Adipocyte (in vitro differentiated cells): ENCODE measurements at regions not wholly inside any gene's neighbourhood (a gene's known extent, or its start where the extent isn't known, plus 50 kb on each side); places are given as distances from the start of the nearest gene placed in this dataset.

Experiments used
- DNase-seq: peaks from one replicate; pipeline ENCODE4 v3.0.0-alpha.2; 2015; ENCODE audit warnings: low read depth
- H3K27me3 ChIP-seq: replicated peaks from 2 replicates; pipeline ENCODE4 v1.7.0; 2013; ENCODE audit warnings: mild to moderate bottlenecking, low read length, moderate library complexity; ENCODE audit not compliant: control insufficient read depth, insufficient read depth
- H3K36me3 ChIP-seq: 2 replicates; pipeline ENCODE4 v1.7.0; 2013; ENCODE audit warnings: low read length, mild to moderate bottlenecking, moderate library complexity; ENCODE audit not compliant: control insufficient read depth, insufficient read depth, severe bottlenecking
- H3K4me1 ChIP-seq: 2 replicates; pipeline ENCODE4 v1.7.0; 2013; ENCODE audit warnings: mild to moderate bottlenecking, low read length, moderate library complexity; ENCODE audit not compliant: control insufficient read depth, insufficient read depth
- H3K4me3 ChIP-seq: 2 replicates; pipeline ENCODE4 v1.7.0; 2013; ENCODE audit warnings: mild to moderate bottlenecking, low read length, moderate library complexity
- H3K9ac ChIP-seq: 2 replicates; pipeline ENCODE4 v1.7.0; 2013; ENCODE audit warnings: mild to moderate bottlenecking, low read length, moderate library complexity
- H3K9me3 ChIP-seq: 2 replicates; pipeline ENCODE4 v1.7.0; 2013; ENCODE audit warnings: mild to moderate bottlenecking, low read length, moderate library complexity; ENCODE audit not compliant: control insufficient read depth

DNA sequence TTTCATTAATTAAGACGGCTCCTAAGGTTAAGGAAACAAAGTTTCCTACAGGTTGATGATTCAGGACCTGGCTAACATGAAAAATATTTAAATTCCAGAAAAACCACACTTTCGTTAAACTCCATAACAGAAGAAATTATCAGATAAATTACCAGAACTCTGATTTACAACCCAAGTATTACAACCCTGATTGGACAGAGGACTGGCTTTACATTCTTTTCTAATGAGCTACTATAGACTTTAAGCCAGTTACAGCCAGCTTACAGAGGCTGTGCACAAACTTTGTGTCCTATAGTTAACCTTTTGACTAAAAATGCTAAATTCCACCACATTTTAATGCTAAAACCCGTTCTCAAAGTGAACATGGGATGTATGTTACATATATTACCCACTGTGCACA, 458.6 kb downstream of the KCNJ3 start:
- Histone ChIP-seq H3K4me1 (no peaks in the 10 kb centered on the region), H3K4me3 (no peak overlapping the region), H3K36me3 (no peaks in the 10 kb centered on the region), H3K9me3 (no peaks in the 10 kb centered on the region), H3K27me3 (no peaks in the 10 kb centered on the region), H3K9ac (no peak overlapping the region)
- DNase-seq, result no peak

DNA sequence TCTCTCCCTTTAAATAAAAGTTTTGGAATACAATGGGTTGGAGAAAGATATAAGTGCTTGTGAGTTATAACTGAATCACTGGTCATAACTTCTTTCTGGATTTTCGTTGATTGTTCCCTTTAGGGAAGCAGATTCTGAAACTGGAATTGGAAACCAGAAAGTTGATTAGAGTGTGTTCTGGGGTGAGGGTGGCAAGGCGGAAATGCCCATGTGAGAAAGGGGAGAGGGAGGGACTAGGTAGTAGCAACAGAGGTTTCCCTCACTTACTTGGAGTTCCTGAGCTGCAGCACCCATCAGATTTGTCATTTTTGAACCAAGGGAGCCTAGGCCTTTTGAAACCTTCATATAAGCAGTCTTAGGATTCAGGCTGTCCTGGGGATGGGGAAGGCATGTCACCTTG, 453.4 kb downstream of the KCNJ3 start:
- no peak overlapping the region for H3K9ac ChIP-seq
- DNase-seq, result no peak
- H3K27me3 ChIP-seq, result no peaks in the 10 kb centered on the region
- no peaks in the 10 kb centered on the region for H3K9me3 ChIP-seq
- no peak overlapping the region for H3K4me3 ChIP-seq
- H3K4me1 ChIP-seq, result no peaks in the 10 kb centered on the region
- no peaks in the 10 kb centered on the region for H3K36me3 ChIP-seq

DNA sequence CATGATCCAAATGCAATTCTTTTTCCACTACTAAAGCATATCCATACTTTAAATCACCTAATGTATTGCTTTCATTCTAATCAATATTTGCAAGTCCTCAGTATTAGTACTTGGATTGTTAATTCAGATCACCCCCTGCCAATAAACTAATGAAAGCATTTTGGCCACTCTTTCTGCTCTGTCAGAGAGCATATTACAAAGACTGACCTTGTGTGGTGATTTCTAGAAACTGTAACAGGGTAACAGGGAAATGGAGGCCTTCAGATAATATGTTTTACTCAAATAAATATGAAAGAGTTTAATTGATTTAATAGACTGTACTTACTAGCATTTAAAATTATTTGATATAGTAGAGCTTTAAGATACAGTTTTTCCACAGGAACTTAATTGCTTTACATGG, 453.0 kb downstream of the KCNJ3 start:
- Histone ChIP-seq H3K27me3 (no peaks in the 10 kb centered on the region), H3K4me1 (no peaks in the 10 kb centered on the region), H3K9me3 (no peaks in the 10 kb centered on the region), H3K4me3 (no peak overlapping the region), H3K36me3 (no peaks in the 10 kb centered on the region), H3K9ac (no peak overlapping the region)
- DNase-seq, result no peak

DNA sequence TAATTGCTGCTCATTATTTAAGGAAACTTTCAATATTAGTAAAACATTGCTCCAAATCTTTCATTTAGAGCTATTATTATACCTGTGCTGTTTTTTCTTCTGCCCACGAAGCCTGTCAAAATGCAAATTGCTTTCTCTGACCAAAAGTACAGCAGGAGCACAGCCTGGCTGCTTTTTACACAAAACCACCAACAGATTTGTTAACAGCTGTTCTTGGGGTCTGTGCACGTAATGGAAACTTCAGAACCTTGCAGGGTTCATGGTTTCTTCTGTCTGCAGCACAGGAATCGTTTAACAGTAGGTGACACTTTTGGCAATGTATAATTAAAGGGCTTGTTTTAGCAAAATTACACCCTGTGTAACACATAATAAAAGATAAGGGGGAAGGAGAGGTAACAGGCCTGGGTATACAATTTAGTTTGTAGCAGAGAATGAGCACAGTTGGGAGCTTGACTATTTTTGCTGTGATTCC, 447.3 kb downstream of the KCNJ3 start:
- no peaks in the 10 kb centered on the region for H3K9me3 ChIP-seq
- DNase-seq, result no peak
- H3K4me1 ChIP-seq, result no peaks in the 10 kb centered on the region
- no peaks in the 10 kb centered on the region for H3K27me3 ChIP-seq
- H3K4me3 ChIP-seq, result no peak overlapping the region
- H3K9ac ChIP-seq, result no peak overlapping the region
- no peaks in the 10 kb centered on the region for H3K36me3 ChIP-seq

DNA sequence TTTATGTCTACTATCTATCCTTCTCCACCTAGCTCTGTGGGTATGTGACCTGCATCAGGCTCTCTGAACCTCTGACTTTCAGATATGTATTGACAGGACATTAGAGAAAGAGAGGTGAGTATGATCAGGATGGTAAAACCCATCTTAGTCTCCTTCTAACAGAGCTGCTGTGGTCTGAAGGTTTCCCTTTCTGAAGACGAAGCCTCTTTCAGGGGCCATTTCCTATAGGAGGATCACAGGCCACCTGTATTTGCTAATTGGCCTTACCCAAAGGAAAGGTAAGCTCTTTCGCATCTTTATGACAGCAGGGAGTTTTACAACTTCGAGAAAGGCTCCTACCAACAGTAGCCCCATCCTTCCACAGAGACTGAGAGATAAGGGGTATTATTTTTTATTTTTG, 442.9 kb downstream of the KCNJ3 start:
- DNase-seq, result no peak
- no peaks in the 10 kb centered on the region for H3K27me3 ChIP-seq
- no peak overlapping the region for H3K4me3 ChIP-seq
- H3K36me3 ChIP-seq, result no peaks in the 10 kb centered on the region
- H3K9me3 ChIP-seq, result no peaks in the 10 kb centered on the region
- no peak overlapping the region for H3K9ac ChIP-seq
- no peaks in the 10 kb centered on the region for H3K4me1 ChIP-seq

DNA sequence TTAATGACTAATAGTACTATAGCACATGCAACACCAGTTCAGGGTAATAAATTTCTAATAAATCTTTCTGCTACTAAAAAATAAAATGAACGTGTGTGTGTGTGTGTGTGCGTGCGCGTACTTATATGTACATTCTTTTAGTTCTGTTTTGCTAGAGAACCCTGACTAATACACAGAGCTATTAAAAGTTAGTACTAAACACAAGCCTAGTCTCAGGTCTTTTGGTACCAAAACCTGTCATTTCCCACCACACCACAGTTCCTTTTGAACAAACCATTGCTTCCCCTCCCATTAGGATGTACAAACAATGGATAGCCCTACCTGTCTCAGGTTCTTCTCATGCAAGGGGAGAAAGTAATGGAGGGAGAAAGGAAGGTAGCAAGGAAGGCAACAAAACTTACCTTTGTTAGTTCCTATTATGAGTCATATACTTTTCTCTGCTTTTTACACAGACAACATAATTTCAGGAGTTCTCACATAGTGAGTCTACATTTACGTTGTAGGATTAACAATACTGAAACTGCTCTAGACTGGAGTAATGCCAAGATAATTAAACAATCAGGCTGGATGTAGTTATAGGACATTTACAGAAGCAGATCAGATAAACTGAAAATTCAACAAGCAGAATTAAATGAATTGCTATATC, 427.2 kb downstream of the KCNJ3 start:
- H3K9me3 ChIP-seq, result peaks cover 12% of the 10 kb centered on the region
- H3K4me3 ChIP-seq, result no peak overlapping the region
- no peak for DNase-seq
- H3K9ac ChIP-seq, result no peak overlapping the region
- no peaks in the 10 kb centered on the region for H3K27me3 ChIP-seq
- H3K36me3 ChIP-seq, result no peaks in the 10 kb centered on the region
- H3K4me1 ChIP-seq, result no peaks in the 10 kb centered on the region

DNA sequence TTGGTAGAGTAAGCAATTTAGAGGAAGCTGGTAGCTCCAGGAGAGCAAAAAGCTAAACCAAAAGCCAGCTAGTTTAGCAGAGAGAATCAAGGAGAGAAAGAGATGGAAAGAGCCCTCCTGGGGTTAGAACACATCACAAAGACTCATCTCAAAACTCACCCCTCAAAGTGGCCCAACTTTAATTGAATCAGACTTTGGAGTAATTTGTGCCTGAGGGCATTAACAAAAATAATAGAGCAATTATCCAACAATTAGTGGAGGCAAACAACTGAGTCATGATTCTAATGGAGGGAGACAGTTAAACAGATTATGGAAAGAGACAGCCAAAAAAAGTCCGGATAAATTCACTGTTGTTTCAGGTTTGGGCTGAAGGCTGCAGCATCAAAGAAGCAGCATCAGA, 417.4 kb downstream of the KCNJ3 start:
- no peaks in the 10 kb centered on the region for H3K4me1 ChIP-seq
- no peaks in the 10 kb centered on the region for H3K27me3 ChIP-seq
- H3K9me3 ChIP-seq, result no peaks in the 10 kb centered on the region
- H3K4me3 ChIP-seq, result no peak overlapping the region
- no peak overlapping the region for H3K9ac ChIP-seq
- no peaks in the 10 kb centered on the region for H3K36me3 ChIP-seq
- no peak for DNase-seq

DNA sequence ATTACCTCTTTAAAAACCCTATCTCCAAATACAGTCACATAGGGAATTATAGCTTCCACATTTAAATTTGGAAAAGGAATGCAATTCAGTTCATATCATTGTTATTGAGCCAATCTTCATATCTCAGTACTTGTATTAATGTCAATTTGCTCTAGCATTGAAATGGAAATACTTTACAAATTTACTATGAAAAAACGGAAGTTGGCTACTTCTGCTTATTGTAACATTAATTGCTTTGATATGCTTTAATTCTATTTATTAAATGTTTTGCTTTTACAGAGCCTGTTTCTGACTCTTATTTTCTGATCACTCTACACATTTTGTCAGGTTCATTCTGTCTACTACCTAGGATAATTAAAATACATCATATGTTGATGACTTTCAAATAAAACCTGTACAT, 412.6 kb downstream of the KCNJ3 start:
- Histone ChIP-seq H3K9me3 (no peaks in the 10 kb centered on the region), H3K27me3 (no peaks in the 10 kb centered on the region), H3K9ac (no peak overlapping the region), H3K4me1 (no peaks in the 10 kb centered on the region), H3K36me3 (no peaks in the 10 kb centered on the region), H3K4me3 (no peak overlapping the region)
- no peak for DNase-seq

DNA sequence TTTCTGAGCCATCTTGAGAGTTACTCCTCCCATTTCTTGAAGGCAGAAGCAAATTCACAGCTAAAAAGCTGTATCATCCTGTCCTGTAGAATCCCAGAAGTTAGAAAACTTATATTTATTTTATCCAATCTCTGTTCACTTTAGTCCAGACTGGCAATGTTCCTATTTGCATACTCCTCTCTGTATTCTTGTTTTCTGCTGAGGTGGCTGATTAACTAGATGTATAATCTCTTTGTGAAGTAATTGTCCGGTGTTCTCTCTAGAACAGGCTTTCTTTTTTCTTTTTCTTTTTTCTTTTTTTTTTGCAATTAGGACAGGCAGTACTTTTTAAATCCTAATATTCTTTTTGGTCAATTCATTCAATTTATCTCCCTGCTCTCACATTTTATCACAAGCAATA, 411.0 kb downstream of the KCNJ3 start:
- H3K4me1 ChIP-seq, result no peaks in the 10 kb centered on the region
- no peak for DNase-seq
- no peaks in the 10 kb centered on the region for H3K27me3 ChIP-seq
- no peak overlapping the region for H3K4me3 ChIP-seq
- no peaks in the 10 kb centered on the region for H3K36me3 ChIP-seq
- H3K9me3 ChIP-seq, result no peaks in the 10 kb centered on the region
- H3K9ac ChIP-seq, result no peak overlapping the region

DNA sequence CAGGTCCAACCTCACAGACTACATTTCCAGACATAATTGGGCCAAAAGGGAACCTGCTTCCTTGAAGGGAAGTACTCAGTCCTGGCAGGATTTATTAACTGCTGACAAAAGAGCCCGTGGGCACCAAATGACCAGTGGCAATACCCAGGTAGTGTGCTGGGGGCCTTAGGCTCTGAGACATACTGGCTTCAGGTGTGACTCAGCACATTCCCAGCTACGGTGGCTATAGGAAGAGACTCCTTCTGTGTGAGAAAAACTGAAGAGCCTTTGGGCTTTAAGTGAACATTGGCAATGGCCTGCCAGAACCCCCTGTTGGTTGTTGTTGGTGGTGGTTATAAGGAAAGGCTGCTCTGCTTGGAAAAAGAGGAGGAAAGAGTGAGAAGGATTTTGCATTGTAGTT, 401.8 kb downstream of the KCNJ3 start:
- Histone ChIP-seq H3K4me3 (no peak overlapping the region), H3K9me3 (peaks cover 3% of the 10 kb centered on the region), H3K4me1 (no peaks in the 10 kb centered on the region), H3K36me3 (no peaks in the 10 kb centered on the region), H3K27me3 (no peaks in the 10 kb centered on the region), H3K9ac (no peak overlapping the region)
- no peak for DNase-seq

DNA sequence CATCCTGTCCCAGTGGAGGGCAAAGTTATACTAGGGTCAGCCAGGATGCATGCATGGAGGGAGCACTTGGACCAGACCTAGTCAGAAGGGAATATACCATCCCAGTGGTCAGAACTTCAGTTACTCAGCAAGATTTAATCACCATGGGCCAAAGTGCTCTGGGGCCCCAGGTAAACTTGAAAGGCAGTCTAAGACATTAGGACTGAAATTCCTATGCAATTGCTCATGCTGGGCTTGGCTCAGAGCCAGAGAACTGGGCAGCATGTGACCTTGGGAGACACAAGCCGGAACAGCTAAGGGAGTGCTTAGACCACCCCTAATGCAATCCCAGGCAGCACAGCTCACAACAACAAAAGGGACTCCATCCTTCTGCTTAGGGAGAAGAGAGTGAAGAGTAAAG, 401.3 kb downstream of the KCNJ3 start:
- no peak for DNase-seq
- no peak overlapping the region for H3K4me3 ChIP-seq
- H3K9me3 ChIP-seq, result peaks cover 3% of the 10 kb centered on the region
- no peaks in the 10 kb centered on the region for H3K27me3 ChIP-seq
- no peaks in the 10 kb centered on the region for H3K4me1 ChIP-seq
- H3K9ac ChIP-seq, result no peak overlapping the region
- H3K36me3 ChIP-seq, result no peaks in the 10 kb centered on the region

DNA sequence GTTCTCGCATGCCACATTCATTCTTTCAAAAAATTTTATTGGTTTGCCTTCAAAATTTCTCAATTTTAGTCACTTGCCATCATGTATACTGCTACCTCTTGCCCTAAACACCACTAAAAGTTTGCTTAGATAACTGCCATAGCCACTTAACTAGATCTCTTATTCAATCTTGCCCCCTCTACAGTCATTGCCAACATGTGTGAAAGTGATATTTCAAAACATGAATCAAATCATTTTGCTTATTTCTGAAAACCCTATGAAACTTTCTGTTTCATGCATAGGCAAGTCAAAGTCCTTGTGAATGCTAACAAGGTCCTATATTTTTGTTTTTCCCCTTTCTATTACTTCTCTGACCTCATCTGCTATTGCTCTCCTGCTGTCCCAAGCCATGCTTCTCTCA, 397.1 kb downstream of the KCNJ3 start:
- H3K9me3 ChIP-seq, result no peaks in the 10 kb centered on the region
- H3K27me3 ChIP-seq, result no peaks in the 10 kb centered on the region
- no peaks in the 10 kb centered on the region for H3K36me3 ChIP-seq
- H3K4me3 ChIP-seq, result no peak overlapping the region
- no peak overlapping the region for H3K9ac ChIP-seq
- H3K4me1 ChIP-seq, result no peaks in the 10 kb centered on the region
- DNase-seq, result no peak
